Panc1 (cell line): ENCODE measurements at regions not wholly inside any gene's neighbourhood (a gene's known extent, or its start where the extent isn't known, plus 50 kb on each side); places are given as distances from the start of the nearest gene placed in this dataset.

Experiments used
- ATAC-seq: fragments of 200-7000 bp; cut with Tn5 transposase; 2 replicates; pipeline ENCODE4 v1.9.1; 2020; ENCODE audit warnings: mild to moderate bottlenecking, moderate library complexity
- BruUV-seq: library from RNA; stranded (reverse); fragments of 400-500 nt; replicated peaks from 2 replicates; lab custom pipeline; 2021; lab: Mats Ljungman, UMichigan
- CTCF ChIA-PET: fragments of 300-600 bp; sonication (Branson Sonifier 250); formaldehyde crosslinking; loops from one replicate; lab custom pipeline; 2022; ENCODE audit warnings: antibody characterized with exemption; lab: Charles Lee
- POLR2A ChIA-PET: fragments of 300-600 bp; sonication (Branson Sonifier 250); formaldehyde crosslinking; loops from one replicate; lab custom pipeline; 2022; ENCODE audit warnings: antibody characterized with exemption; lab: Charles Lee
- DNase-seq: peaks from one replicate; pipeline ENCODE4 v3.0.0-alpha.2; 2010; ENCODE audit warnings: low read depth, low spot score
- H3K27ac ChIP-seq: 2 replicates; pipeline ENCODE4 v1.5.1; 2011; ENCODE audit warnings: mild to moderate bottlenecking, low read length, inconsistent platforms
- H3K27me3 ChIP-seq: fragments of 200-500 bp; sonication (Bioruptor generic); 2 replicates; pipeline ENCODE4 v1.6.0; 2014; ENCODE audit warnings: low read length, inconsistent platforms; ENCODE audit not compliant: control insufficient read depth, insufficient read depth
- H3K36me3 ChIP-seq: fragments of 200-500 bp; sonication (Bioruptor generic); 2 replicates; pipeline ENCODE4 v1.5.1; 2014; ENCODE audit warnings: inconsistent platforms, mild to moderate bottlenecking, low read length, moderate library complexity; ENCODE audit not compliant: control insufficient read depth, insufficient read depth
- H3K4me1 ChIP-seq: 2 replicates; pipeline ENCODE4 v1.5.1; 2011; ENCODE audit warnings: inconsistent platforms, mild to moderate bottlenecking, low read length, moderate library complexity; ENCODE audit not compliant: control insufficient read depth, insufficient read depth
- H3K4me3 ChIP-seq, 2 experiments: 2 replicates each; pipeline ENCODE4 v1.5.1; 2011 to 2012; ENCODE audit warnings: low read depth in 2 of 2, low read length in 2 of 2, mild to moderate bottlenecking in 2 of 2, inconsistent platforms in 1 of 2, moderate library complexity in 1 of 2
- H3K9me3 ChIP-seq: fragments of 200-500 bp; sonication (Bioruptor generic); 2 replicates; pipeline ENCODE4 v1.5.1; 2014; ENCODE audit warnings: low read depth, mild to moderate bottlenecking, inconsistent platforms, low read length, moderate library complexity; ENCODE audit not compliant: control insufficient read depth, insufficient read depth
- POLR2AphosphoS5 ChIP-seq: IDR thresholded peaks from 2 replicates; pipeline ENCODE4 v1.6.1; 2012; ENCODE audit warnings: mild to moderate bottlenecking, low read depth, low read length, moderate library complexity
- SIN3A ChIP-seq: IDR thresholded peaks from 2 replicates; pipeline ENCODE4 v1.6.1; 2012; ENCODE audit warnings: low read depth, mild to moderate bottlenecking, low read length, moderate library complexity, borderline replicate concordance; ENCODE audit not compliant: insufficient read depth
- TCF7L2 ChIP-seq: IDR thresholded peaks from 2 replicates; pipeline ENCODE4 v1.6.1; 2011; ENCODE audit warnings: mild to moderate bottlenecking, low read depth, low read length, inconsistent platforms
- in situ Hi-C: cut with HindIII; loops from 2 replicates; pipeline ENCODE4 v1.10.0; 2016; ENCODE audit warnings: low sequenced_read_pairs, low pct_unique_long_range_greater_than_20kb
- intact Hi-C: fragments of 100-400 bp; cut with micrococcal nuclease; formaldehyde crosslinking; loops from one replicate; pipeline ENCODE4 v1.10.0; 2022; ENCODE audit not compliant: unreplicated experiment
- TF ChIP-seq, protein P1 (sequence below): fragments of 450-650 bp; IDR thresholded peaks from 2 replicates; pipeline ENCODE4 v1.5.1; 2017; ENCODE audit warnings: mild to moderate bottlenecking
- TF ChIP-seq, protein P2 (sequence below), 2 experiments: IDR thresholded peaks; 2 replicates each; pipeline ENCODE4 v1.6.1; 2011 to 2012; ENCODE audit warnings: low read depth in 2 of 2, control low read depth in 1 of 2, low read length in 1 of 2, mild to moderate bottlenecking in 1 of 2, moderate library complexity in 1 of 2; ENCODE audit not compliant: insufficient read depth in 1 of 2

DNA sequence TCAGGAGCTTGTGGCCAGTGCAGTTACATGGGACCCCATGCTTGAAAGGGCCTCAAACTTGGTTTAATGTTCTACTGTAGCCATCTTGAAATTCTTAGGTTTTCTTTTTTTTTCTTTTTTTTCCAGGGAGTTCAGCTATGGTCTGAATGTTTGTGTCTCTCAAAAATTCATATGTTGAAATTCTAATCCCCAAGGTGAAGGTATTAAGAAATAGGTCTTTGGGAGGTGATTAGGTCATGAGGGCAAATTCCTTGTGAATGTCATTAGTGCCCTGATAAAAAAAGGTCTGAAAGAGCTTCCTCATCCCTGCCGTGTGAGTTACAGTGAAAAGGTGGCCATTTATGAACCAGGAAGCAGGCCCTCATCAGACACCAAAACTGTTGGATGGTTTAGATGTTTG, 324.1 kb downstream of the C12orf75 start:
- ChIA-PET POLR2A (no interaction called here), CTCF (no interaction called here)
- Histone ChIP-seq H3K4me3 (no peak overlapping the region), H3K27me3 (no peaks in the 10 kb centered on the region), H3K9me3 (no peaks in the 10 kb centered on the region), H3K36me3 (no peaks in the 10 kb centered on the region), H3K27ac (no peak overlapping the region), H3K4me1 (no peaks in the 10 kb centered on the region)
- TF ChIP-seq, protein P1, sequence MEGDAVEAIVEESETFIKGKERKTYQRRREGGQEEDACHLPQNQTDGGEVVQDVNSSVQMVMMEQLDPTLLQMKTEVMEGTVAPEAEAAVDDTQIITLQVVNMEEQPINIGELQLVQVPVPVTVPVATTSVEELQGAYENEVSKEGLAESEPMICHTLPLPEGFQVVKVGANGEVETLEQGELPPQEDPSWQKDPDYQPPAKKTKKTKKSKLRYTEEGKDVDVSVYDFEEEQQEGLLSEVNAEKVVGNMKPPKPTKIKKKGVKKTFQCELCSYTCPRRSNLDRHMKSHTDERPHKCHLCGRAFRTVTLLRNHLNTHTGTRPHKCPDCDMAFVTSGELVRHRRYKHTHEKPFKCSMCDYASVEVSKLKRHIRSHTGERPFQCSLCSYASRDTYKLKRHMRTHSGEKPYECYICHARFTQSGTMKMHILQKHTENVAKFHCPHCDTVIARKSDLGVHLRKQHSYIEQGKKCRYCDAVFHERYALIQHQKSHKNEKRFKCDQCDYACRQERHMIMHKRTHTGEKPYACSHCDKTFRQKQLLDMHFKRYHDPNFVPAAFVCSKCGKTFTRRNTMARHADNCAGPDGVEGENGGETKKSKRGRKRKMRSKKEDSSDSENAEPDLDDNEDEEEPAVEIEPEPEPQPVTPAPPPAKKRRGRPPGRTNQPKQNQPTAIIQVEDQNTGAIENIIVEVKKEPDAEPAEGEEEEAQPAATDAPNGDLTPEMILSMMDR: no peak
- TF ChIP-seq TCF7L2: no peak
- TF ChIP-seq POLR2AphosphoS5: no peak
- TF ChIP-seq, protein P2, sequence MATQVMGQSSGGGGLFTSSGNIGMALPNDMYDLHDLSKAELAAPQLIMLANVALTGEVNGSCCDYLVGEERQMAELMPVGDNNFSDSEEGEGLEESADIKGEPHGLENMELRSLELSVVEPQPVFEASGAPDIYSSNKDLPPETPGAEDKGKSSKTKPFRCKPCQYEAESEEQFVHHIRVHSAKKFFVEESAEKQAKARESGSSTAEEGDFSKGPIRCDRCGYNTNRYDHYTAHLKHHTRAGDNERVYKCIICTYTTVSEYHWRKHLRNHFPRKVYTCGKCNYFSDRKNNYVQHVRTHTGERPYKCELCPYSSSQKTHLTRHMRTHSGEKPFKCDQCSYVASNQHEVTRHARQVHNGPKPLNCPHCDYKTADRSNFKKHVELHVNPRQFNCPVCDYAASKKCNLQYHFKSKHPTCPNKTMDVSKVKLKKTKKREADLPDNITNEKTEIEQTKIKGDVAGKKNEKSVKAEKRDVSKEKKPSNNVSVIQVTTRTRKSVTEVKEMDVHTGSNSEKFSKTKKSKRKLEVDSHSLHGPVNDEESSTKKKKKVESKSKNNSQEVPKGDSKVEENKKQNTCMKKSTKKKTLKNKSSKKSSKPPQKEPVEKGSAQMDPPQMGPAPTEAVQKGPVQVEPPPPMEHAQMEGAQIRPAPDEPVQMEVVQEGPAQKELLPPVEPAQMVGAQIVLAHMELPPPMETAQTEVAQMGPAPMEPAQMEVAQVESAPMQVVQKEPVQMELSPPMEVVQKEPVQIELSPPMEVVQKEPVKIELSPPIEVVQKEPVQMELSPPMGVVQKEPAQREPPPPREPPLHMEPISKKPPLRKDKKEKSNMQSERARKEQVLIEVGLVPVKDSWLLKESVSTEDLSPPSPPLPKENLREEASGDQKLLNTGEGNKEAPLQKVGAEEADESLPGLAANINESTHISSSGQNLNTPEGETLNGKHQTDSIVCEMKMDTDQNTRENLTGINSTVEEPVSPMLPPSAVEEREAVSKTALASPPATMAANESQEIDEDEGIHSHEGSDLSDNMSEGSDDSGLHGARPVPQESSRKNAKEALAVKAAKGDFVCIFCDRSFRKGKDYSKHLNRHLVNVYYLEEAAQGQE (IDR thresholded peaks at IDR 0.05; ENCODE audit: insufficient read depth in 1 of 2, low read depth in 2 of 2, low read length in 1 of 2): no peak
- no peak for TF ChIP-seq SIN3A
- intact Hi-C loops (no loop called here), in situ Hi-C loops (no loop called here)
- ATAC-seq: no peak
- BruUV-seq: no TSS peak
- no peak for DNase-seq

DNA sequence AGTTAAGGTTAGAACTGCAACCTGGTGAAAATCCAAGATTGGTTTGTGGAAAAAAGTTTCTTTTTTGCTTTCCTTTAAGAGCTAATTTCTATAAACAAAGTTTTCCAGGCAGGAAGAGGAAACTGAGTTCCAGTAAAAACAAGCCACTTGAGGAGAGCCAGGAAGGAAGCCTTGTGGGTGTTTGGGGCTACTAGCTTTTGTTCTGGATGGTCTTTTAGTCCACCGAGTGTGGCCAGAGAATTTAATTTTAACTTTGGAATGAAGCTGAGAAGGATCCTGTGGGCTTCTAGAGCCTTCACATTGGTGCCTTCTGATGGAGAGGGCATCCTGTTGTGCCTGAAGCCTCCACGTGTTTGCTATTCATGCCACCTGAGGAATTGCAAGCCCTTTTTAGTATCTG, 327.9 kb downstream of the C12orf75 start:
- no peak for DNase-seq
- Histone ChIP-seq H3K4me1 (no peaks in the 10 kb centered on the region), H3K27ac (no peak overlapping the region), H3K36me3 (no peaks in the 10 kb centered on the region), H3K27me3 (no peaks in the 10 kb centered on the region), H3K4me3 (no peak overlapping the region), H3K9me3 (no peaks in the 10 kb centered on the region)
- ATAC-seq: no peak
- ChIA-PET CTCF (no interaction called here), POLR2A (no interaction called here)
- in situ Hi-C loops (no loop called here), intact Hi-C loops (no loop called here)
- BruUV-seq: no TSS peak
- TF ChIP-seq, protein P1: no peak
- TF ChIP-seq, protein P2 (IDR thresholded peaks at IDR 0.05; ENCODE audit: insufficient read depth in 1 of 2, low read depth in 2 of 2, low read length in 1 of 2): no peak
- TF ChIP-seq POLR2AphosphoS5 (no peak), TCF7L2 (no peak), SIN3A (no peak)
